Lung (tissue), 11 donors: ENCODE measurements at regions not wholly inside any gene's neighbourhood (a gene's known extent, or its start where the extent isn't known, plus 50 kb on each side); places are given as distances from the start of the nearest gene placed in this dataset.

Experiments used
- ATAC-seq: fragments of 200-7000 bp; cut with Tn5 transposase; one replicate; pipeline ENCODE4 v1.9.1; 2020; ENCODE audit warnings: moderate number of reproducible peaks; ENCODE audit not compliant: insufficient read depth, low FRiP score
- DNase-seq, 3 donors: peaks; one replicate each; pipeline ENCODE4 v3.0.0-alpha.2; 2013 to 2017
- H3K27ac ChIP-seq, 2 donors: one replicate each; pipeline ENCODE4 v1.5.1; 2013; ENCODE audit warnings: mild to moderate bottlenecking in 2 of 2, moderate library complexity in 2 of 2, control low read depth in 1 of 2, inconsistent platforms in 1 of 2, low read depth in 1 of 2, low read length in 1 of 2
- H3K27me3 ChIP-seq, 3 donors: one replicate each; pipeline ENCODE4 v1.5.1; 2013; ENCODE audit warnings: low read length in 2 of 3; ENCODE audit not compliant: control insufficient read depth in 3 of 3, insufficient read depth in 3 of 3
- H3K36me3 ChIP-seq, 4 donors: one replicate each; pipeline ENCODE4 v1.5.1; 2013; ENCODE audit warnings: low read length in 4 of 4, mild to moderate bottlenecking in 1 of 4, moderate library complexity in 1 of 4; ENCODE audit not compliant: control insufficient read depth in 4 of 4, insufficient read depth in 4 of 4
- H3K4me1 ChIP-seq, 5 donors: one replicate each; pipeline ENCODE4 v1.5.1; 2013; ENCODE audit warnings: low read length in 5 of 5, mild to moderate bottlenecking in 2 of 5, moderate library complexity in 1 of 5; ENCODE audit not compliant: control insufficient read depth in 5 of 5, insufficient read depth in 5 of 5
- H3K4me3 ChIP-seq: one replicate; pipeline ENCODE4 v1.5.1; 2013; ENCODE audit warnings: mild to moderate bottlenecking, control low read depth, moderate library complexity
- H3K9ac ChIP-seq, 2 donors: one replicate each; pipeline ENCODE4 v1.5.1; 2013; ENCODE audit warnings: low read length in 2 of 2, control low read depth in 1 of 2; ENCODE audit not compliant: insufficient read depth in 1 of 2
- H3K9me3 ChIP-seq, 4 donors: one replicate each; pipeline ENCODE4 v1.5.1; 2013; ENCODE audit warnings: low read length in 3 of 4, mild to moderate bottlenecking in 1 of 4, moderate library complexity in 1 of 4; ENCODE audit not compliant: control insufficient read depth in 4 of 4, insufficient read depth in 3 of 4
- WGBS, 2 donors: extraction: QIAGEN DNeasy Blood & Tissue Kit; methylation state at CpG; one replicate each; pipeline ENCODE4 v1.1.7; 2013; 5-methylcytosine and 5-hydroxymethylcytosine counted together
- TF ChIP-seq, protein P1 (sequence below): IDR thresholded peaks from 2 replicates; pipeline ENCODE4 v1.5.1; 2012; ENCODE audit warnings: mild to moderate bottlenecking; ENCODE audit errors: control extremely low read depth, extremely low read depth
- donor health status: control.
- donor health status: control.
- donor health status: Bipolar disorder and iron deficiency.
- donor health status: healthy.
- donor health status: DM: yes; HTN: yes; CAD: no.

DNA sequence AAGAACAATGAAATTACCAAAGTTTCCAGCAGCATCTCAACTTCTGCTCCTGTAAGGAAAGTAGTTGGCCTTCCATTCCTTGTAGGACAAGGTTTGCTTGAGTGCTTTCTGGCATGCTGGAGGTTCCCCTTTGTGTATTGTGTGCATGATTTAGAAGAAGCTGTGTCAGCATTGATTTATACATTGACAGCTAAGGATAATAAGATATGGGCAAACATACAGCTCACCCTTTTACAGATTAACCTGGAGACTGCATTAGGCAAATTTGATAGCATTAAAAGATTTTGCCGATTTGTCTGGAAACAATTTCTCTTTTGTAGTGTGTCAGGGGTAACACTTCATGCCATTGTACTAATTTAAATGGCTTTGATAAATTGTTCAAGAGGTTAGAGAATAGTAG, 221.8 kb upstream of the PACRGL start:
- no peak overlapping the region for H3K9ac ChIP-seq
- DNase-seq (no peak), ATAC-seq (no peak)
- no peaks in the 10 kb centered on the region for H3K36me3 ChIP-seq
- TF ChIP-seq, protein P1, sequence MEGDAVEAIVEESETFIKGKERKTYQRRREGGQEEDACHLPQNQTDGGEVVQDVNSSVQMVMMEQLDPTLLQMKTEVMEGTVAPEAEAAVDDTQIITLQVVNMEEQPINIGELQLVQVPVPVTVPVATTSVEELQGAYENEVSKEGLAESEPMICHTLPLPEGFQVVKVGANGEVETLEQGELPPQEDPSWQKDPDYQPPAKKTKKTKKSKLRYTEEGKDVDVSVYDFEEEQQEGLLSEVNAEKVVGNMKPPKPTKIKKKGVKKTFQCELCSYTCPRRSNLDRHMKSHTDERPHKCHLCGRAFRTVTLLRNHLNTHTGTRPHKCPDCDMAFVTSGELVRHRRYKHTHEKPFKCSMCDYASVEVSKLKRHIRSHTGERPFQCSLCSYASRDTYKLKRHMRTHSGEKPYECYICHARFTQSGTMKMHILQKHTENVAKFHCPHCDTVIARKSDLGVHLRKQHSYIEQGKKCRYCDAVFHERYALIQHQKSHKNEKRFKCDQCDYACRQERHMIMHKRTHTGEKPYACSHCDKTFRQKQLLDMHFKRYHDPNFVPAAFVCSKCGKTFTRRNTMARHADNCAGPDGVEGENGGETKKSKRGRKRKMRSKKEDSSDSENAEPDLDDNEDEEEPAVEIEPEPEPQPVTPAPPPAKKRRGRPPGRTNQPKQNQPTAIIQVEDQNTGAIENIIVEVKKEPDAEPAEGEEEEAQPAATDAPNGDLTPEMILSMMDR, result no peak
- 90 to 92% methylated on average over 1 of the region's 1 CpG for WGBS, 2 donors
- H3K27me3 ChIP-seq, result no peaks in the 10 kb centered on the region
- no peaks in the 10 kb centered on the region for H3K4me1 ChIP-seq
- H3K4me3 ChIP-seq, result no peak overlapping the region
- no peaks in the 10 kb centered on the region for H3K9me3 ChIP-seq
- no peak overlapping the region for H3K27ac ChIP-seq

DNA sequence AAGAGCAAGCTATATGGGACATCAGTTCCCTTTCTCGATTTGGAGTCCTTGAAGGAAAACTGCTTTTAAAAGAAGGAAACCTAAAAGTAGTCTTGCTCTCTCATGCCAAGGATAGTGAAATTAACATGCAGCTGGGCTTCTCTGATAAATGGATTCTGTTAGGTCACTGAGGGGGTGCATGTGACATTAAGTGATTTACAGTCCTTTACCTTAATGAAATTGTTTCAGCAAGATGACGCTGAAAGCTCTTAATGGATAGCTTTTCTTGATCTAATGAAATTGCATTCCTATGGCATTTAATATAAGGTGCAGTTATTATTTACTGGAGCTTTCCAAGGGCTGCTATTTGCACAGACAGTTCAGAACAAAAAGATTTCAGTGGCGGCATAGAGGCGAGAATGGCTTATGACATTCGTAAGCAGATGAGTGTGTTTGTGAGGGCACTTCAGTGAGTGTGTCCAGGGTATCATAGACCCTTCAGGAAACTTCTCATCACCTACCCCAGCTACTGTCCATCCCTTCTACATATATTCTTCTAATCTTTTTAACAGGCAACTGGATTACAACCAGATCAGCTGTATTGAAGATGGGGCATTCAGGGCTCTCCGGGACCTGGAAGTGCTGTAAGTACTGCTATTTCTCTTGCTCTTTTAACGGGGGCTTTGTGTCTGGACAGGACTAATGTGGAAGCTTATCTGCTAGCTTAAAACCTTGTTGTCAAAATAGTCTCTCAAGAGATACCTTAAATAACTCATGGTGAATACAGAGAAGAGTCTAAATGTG, 219.9 kb upstream of the PACRGL start:
- Histone ChIP-seq H3K36me3 (peaks cover 0 to 8% (median 1%) of the 10 kb centered on the region in 4 donors), H3K9me3 (no peaks in the 10 kb centered on the region), H3K27ac (no peak overlapping the region), H3K4me3 (no peak overlapping the region), H3K27me3 (no peaks in the 10 kb centered on the region), H3K4me1 (no peaks in the 10 kb centered on the region), H3K9ac (no peak overlapping the region)
- TF ChIP-seq, protein P1, result no peak
- DNase-seq (no peak), ATAC-seq (no peak)
- WGBS, 2 donors, result 83% methylated on average over 7 of the region's 7 CpGs

DNA sequence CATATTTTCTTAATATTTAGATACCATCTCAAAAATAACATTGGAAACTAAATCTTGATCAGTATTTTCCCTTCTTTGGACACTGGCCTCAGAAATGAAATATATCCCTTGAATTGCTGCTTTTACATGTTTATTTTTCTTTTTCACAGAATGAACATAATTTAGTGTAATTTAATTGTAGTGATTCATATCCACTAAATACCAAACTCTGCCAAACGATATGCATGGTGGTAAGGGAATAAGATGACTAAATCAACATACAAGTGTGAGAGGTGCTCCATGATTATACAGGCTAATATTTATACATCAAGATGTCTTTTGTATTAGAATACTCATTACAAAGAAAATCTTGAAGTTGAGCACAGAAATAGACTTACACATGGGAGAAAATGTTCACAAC, 216.8 kb upstream of the PACRGL start:
- TF ChIP-seq, protein P1, result no peak
- no peak overlapping the region for H3K9ac ChIP-seq
- H3K36me3 ChIP-seq, result peaks cover 0 to 11% (median 5%) of the 10 kb centered on the region in 4 donors
- peaks cover 0 to 4% (median 0%) of the 10 kb centered on the region in 5 donors for H3K4me1 ChIP-seq
- no peak for DNase-seq
- H3K27me3 ChIP-seq, result no peaks in the 10 kb centered on the region
- H3K4me3 ChIP-seq, result no peak overlapping the region
- H3K27ac ChIP-seq, result no peak overlapping the region
- no peaks in the 10 kb centered on the region for H3K9me3 ChIP-seq
- 82 to 91% methylated on average over 1 of the region's 1 CpG for WGBS, 2 donors
- ATAC-seq, result no peak
